GM12878 (cell line): ENCODE measurements at regions not wholly inside any gene's neighbourhood (a gene's known extent, or its start where the extent isn't known, plus 50 kb on each side); places are given as distances from the start of the nearest gene placed in this dataset.

ENCODE experiments used
- ATAC-seq: fragments of 200-7000 bp; cut with Tn5 transposase; 3 replicates; pipeline ENCODE4 v1.9.1; 2020; ENCODE audit warnings: mild to moderate bottlenecking, moderate library complexity
- BruUV-seq: library from RNA; stranded (reverse); fragments of 400-500 nt; replicated peaks from 2 replicates; lab custom pipeline; 2021; lab: Mats Ljungman, UMichigan
- CTCF ChIA-PET: fragments of 300-600 bp; sonication (Branson Sonifier 250); formaldehyde crosslinking; extraction: SDS; loops from one replicate; lab custom pipeline; 2021; ENCODE audit warnings: inconsistent platforms; lab: Yijun Ruan, JAX
- POLR2A ChIA-PET: fragments of 350-600 bp; formaldehyde crosslinking; extraction: SDS; loops from one replicate; lab custom pipeline; 2021; ENCODE audit warnings: inconsistent platforms; lab: Charles Lee
- RAD21 ChIA-PET: fragments of 300-600 bp; sonication (Branson Sonifier 250); formaldehyde crosslinking; loops from one replicate; lab custom pipeline; 2023; ENCODE audit warnings: antibody characterized with exemption; ENCODE audit not compliant: unreplicated experiment; lab: Charles Lee
- SMC1A ChIA-PET: fragments of 300-600 bp; sonication (Branson Sonifier 250); formaldehyde crosslinking; loops from one replicate; lab custom pipeline; 2023; ENCODE audit not compliant: unreplicated experiment, uncharacterized antibody; lab: Charles Lee
- DNase-seq: peaks from one replicate; pipeline ENCODE4 v3.0.0-alpha.2; 2011; ENCODE audit warnings: low read depth, low spot score
- FAIRE-seq: peaks from 3 replicates; lab custom pipeline; 2011; peaks lifted over from hg19 to GRCh38; lab: Jason Lieb, UNC
- H2AFZ ChIP-seq: 2 replicates; pipeline ENCODE4 v1.6.0; 2011; ENCODE audit warnings: low read depth, low read length, control low read depth; ENCODE audit not compliant: control insufficient read depth
- H3K27ac ChIP-seq: 2 replicates; pipeline ENCODE4 v1.5.1; 2011; ENCODE audit warnings: control low read depth; ENCODE audit not compliant: control insufficient read depth, insufficient read depth
- H3K27me3 ChIP-seq, 2 experiments: replicated peaks in 1 of 2; 2 replicates each; pipeline versions ENCODE4 v1.6.0 to v1.6.1; 2011; ENCODE audit warnings: low read length in 1 of 2; ENCODE audit not compliant: control insufficient read depth in 2 of 2, insufficient read depth in 2 of 2
- H3K36me3 ChIP-seq, 2 experiments: 2 replicates each; pipeline ENCODE4 v1.5.1; 2011; ENCODE audit warnings: low read length in 1 of 2; ENCODE audit not compliant: control insufficient read depth in 2 of 2, insufficient read depth in 2 of 2
- H3K4me1 ChIP-seq: 2 replicates; pipeline ENCODE4 v1.6.1; 2011; ENCODE audit warnings: mild to moderate bottlenecking, low read length, moderate library complexity, mixed read lengths; ENCODE audit not compliant: control insufficient read depth, insufficient read depth
- H3K4me2 ChIP-seq: 2 replicates; pipeline ENCODE4 v1.6.0; 2011; ENCODE audit warnings: control low read depth; ENCODE audit not compliant: control insufficient read depth, insufficient read depth
- H3K4me3 ChIP-seq: fragments of 200-600 bp; sonication (generic); 2 replicates; pipeline ENCODE4 v1.5.1; 2016
- H3K79me2 ChIP-seq: 2 replicates; pipeline ENCODE4 v1.6.0; 2011; ENCODE audit warnings: low read length; ENCODE audit not compliant: control insufficient read depth, insufficient read depth
- H3K9ac ChIP-seq: 2 replicates; pipeline ENCODE4 v1.8.0; 2011; ENCODE audit warnings: low read length, control low read depth, mixed read lengths; ENCODE audit not compliant: control insufficient read depth, insufficient read depth
- H3K9me3 ChIP-seq: replicated peaks from 3 replicates; pipeline ENCODE4 v1.5.1; 2011; ENCODE audit warnings: mild to moderate bottlenecking, low read length; ENCODE audit not compliant: control insufficient read depth, insufficient read depth
- H4K20me1 ChIP-seq: 2 replicates; pipeline ENCODE4 v1.6.0; 2011; ENCODE audit not compliant: control insufficient read depth, insufficient read depth
- BACH1 ChIP-seq: fragments of 450-650 bp; IDR thresholded peaks from 2 replicates; pipeline ENCODE4 v1.6.1; 2017; ENCODE audit warnings: mild to moderate bottlenecking, borderline replicate concordance
- CBX3 ChIP-seq: fragments of 200-600 bp; sonication (generic); IDR thresholded peaks from 2 replicates; pipeline ENCODE4 v1.6.1; 2016; ENCODE audit warnings: low read depth, borderline replicate concordance
- CHD1 ChIP-seq: IDR thresholded peaks from 2 replicates; pipeline ENCODE4 v1.6.1; 2012; ENCODE audit warnings: low read depth, low read length, improper control_type of control experiment
- CHD2 ChIP-seq: IDR thresholded peaks from 2 replicates; pipeline ENCODE4 v1.6.1; 2011; ENCODE audit warnings: low read depth, low read length, improper control_type of control experiment, borderline replicate concordance
- GATAD2B ChIP-seq: fragments of 450-650 bp; conservative IDR thresholded peaks from 2 replicates; pipeline ENCODE4 v1.6.1; 2017; ENCODE audit warnings: low read depth, mild to moderate bottlenecking, moderate library complexity
- HDAC6 ChIP-seq: fragments of 200-600 bp; sonication (generic); IDR thresholded peaks from one replicate; pipeline ENCODE4 v1.8.0; 2017; ENCODE audit warnings: antibody characterized with exemption; ENCODE audit not compliant: unreplicated experiment
- JUNB ChIP-seq: IDR thresholded peaks from 2 replicates; pipeline ENCODE4 v1.6.1; 2016; ENCODE audit warnings: antibody characterized with exemption, mild to moderate bottlenecking
- LARP7 ChIP-seq: fragments of 450-650 bp; IDR thresholded peaks from 2 replicates; pipeline ENCODE4 v1.6.1; 2017; ENCODE audit warnings: mild to moderate bottlenecking
- MXI1 ChIP-seq: fragments of 150-350 bp; IDR thresholded peaks from 2 replicates; pipeline ENCODE4 v1.6.1; 2011; ENCODE audit warnings: low read depth, mild to moderate bottlenecking, inconsistent platforms, low read length, improper control_type of control experiment
- NFIC ChIP-seq: IDR thresholded peaks from 2 replicates; pipeline ENCODE4 v1.6.1; 2012; ENCODE audit warnings: low read depth, mild to moderate bottlenecking, inconsistent platforms, low read length, moderate library complexity
- NFYB ChIP-seq: IDR thresholded peaks from 2 replicates; pipeline ENCODE4 v1.6.1; 2011; ENCODE audit warnings: low read depth, mild to moderate bottlenecking, low read length, improper control_type of control experiment, moderate library complexity; ENCODE audit not compliant: insufficient read depth
- POLR2AphosphoS2 ChIP-seq: IDR thresholded peaks from 2 replicates; pipeline ENCODE4 v1.6.1; 2011; ENCODE audit warnings: low read depth, mild to moderate bottlenecking, low read length, improper control_type of control experiment, moderate library complexity
- RELA ChIP-seq: fragments of 450-650 bp; IDR thresholded peaks from 2 replicates; pipeline ENCODE4 v1.8.0; 2014; ENCODE audit warnings: borderline replicate concordance; ENCODE audit not compliant: partially characterized antibody
- RFX5 ChIP-seq: IDR thresholded peaks from 2 replicates; pipeline ENCODE4 v1.6.1; 2011; ENCODE audit warnings: low read depth, low read length, improper control_type of control experiment
- TARDBP ChIP-seq: IDR thresholded peaks from 2 replicates; pipeline ENCODE4 v1.6.1; 2016; ENCODE audit warnings: borderline replicate concordance
- YBX1 ChIP-seq: fragments of 450-650 bp; IDR thresholded peaks from 2 replicates; pipeline ENCODE4 v1.6.1; 2016; ENCODE audit warnings: antibody characterized with exemption
- in situ Hi-C: fragments of 300-500 bp; cut with MboI; formaldehyde crosslinking; loops from 9 replicates; pipeline ENCODE4 v1.14.3; 2018; ENCODE audit warnings: mixed read lengths
- intact Hi-C: fragments of 100-400 bp; cut with micrococcal nuclease; formaldehyde crosslinking; loops from one replicate; pipeline ENCODE4 v1.14.2; 2022; ENCODE audit not compliant: unreplicated experiment
- TF ChIP-seq, protein P1 (sequence below): IDR thresholded peaks from 2 replicates; pipeline ENCODE4 v1.6.1; 2011; ENCODE audit warnings: borderline replicate concordance, low read depth, mild to moderate bottlenecking, moderate library complexity, low read length; ENCODE audit not compliant: insufficient read depth, poor library complexity, severe bottlenecking

DNA sequence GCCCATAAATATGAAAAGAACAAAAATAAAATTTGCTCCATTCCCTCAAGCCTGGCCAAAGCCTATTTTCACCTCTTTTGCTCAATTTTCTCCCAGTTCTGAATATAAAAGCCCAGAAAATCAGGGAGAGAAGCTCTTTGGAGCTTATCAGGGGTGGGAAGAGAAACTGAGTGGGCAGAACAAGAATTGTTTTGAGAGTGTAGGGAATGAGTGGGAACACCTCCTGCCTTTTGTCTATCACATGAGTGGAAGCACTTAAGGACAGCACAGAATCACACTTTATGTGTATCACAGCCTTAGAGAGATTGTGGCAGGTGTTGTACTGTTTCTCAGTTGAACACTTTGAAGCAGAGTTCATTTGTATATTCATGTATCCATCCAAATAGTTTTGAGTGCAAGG, 139.2 kb upstream of the HMHB1 start:
- intact Hi-C loops: no loop called here
- H3K4me2 ChIP-seq: no peak overlapping the region
- CTCF ChIA-PET: interaction anchor here (1.6 kb wide), 1 partner anchor 8 kb away, joined by 5 read pairs; no protein-coding TSS in a partner anchor
- RAD21 ChIA-PET: no interaction called here
- in situ Hi-C loops: no loop called here
- H3K36me3 ChIP-seq: no peaks in the 10 kb centered on the region
- H4K20me1 ChIP-seq: no peaks in the 10 kb centered on the region
- no peak overlapping the region for H3K9ac ChIP-seq
- no peaks in the 10 kb centered on the region for H3K27me3 ChIP-seq
- POLR2A ChIA-PET: no interaction called here
- no peak for TF ChIP-seq CHD2
- no peak for TF ChIP-seq HDAC6
- TF ChIP-seq GATAD2B: no peak
- TF ChIP-seq CHD1: no peak
- no peak for TF ChIP-seq TARDBP
- no peak for TF ChIP-seq POLR2AphosphoS2
- TF ChIP-seq YBX1: no peak
- TF ChIP-seq LARP7: no peak
- TF ChIP-seq NFYB: no peak
- no peak for TF ChIP-seq RFX5
- TF ChIP-seq JUNB: no peak
- TF ChIP-seq BACH1: no peak
- no peak for TF ChIP-seq NFIC
- TF ChIP-seq CBX3: no peak
- no peak for TF ChIP-seq RELA
- no peak for TF ChIP-seq MXI1
- TF ChIP-seq, protein P1, sequence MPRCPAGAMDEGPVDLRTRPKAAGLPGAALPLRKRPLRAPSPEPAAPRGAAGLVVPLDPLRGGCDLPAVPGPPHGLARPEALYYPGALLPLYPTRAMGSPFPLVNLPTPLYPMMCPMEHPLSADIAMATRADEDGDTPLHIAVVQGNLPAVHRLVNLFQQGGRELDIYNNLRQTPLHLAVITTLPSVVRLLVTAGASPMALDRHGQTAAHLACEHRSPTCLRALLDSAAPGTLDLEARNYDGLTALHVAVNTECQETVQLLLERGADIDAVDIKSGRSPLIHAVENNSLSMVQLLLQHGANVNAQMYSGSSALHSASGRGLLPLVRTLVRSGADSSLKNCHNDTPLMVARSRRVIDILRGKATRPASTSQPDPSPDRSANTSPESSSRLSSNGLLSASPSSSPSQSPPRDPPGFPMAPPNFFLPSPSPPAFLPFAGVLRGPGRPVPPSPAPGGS: no peak
- no peak overlapping the region for H3K4me3 ChIP-seq
- no peaks in the 10 kb centered on the region for H3K79me2 ChIP-seq
- no peak overlapping the region for H2AFZ ChIP-seq
- DNase-seq: no peak
- FAIRE-seq: no peak
- H3K9me3 ChIP-seq: no peaks in the 10 kb centered on the region; the same call in 2 of the 3 replicates
- no peak overlapping the region for H3K27ac ChIP-seq
- H3K4me1 ChIP-seq: no peaks in the 10 kb centered on the region
- BruUV-seq: no TSS peak
- SMC1A ChIA-PET: interaction anchor here (1.0 to 1.6 kb wide), 3 partner anchors 9 to 22 kb away, joined by 3 to 7 read pairs (median 3); no protein-coding TSS in a partner anchor
- no peak for ATAC-seq
